ENCODE measurements at regions not wholly inside any gene's neighbourhood (a gene's known extent, or its start where the extent isn't known, plus 50 kb on each side); places are given as distances from the start of the nearest gene placed in this dataset.

DNA sequence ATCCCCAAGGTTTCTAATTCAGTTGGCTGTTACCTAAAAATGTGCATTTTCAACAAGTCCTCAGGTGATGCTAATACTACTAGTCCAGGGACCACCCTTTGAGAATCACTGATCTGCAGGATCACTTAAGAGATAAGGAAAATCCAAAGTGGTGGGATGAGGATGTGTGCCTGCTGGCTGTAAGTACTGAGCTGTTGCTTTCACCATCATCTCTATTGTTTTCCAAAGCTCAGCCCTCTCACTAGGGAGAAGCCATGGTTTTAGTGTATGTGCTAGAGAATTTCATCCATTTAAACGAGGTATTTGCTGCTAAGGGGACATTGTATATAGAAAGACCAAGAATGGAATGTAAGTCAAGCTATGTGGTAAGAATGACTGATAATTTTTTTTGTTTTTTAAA lies 202.3 kb downstream of the KIF21A start:
- Histone ChIP-seq H3K27ac (peak overlapping the region in 1 of 4 donors; percentile 46), H3K4me1 (peaks cover 0 to 10% (median 6%) of the 10 kb centered on the region in 3 donors), H3K36me3 (no peaks in the 10 kb centered on the region), H3K9me3 (no peaks in the 10 kb centered on the region), H3K27me3 (peaks cover 0 to 6% (median 0%) of the 10 kb centered on the region in 4 donors), H3K4me3 (no peak overlapping the region)
- WGBS, 2 donors = 19 to 21% methylated on average over 1 of the region's 1 CpG
- DNase-seq (no peak), FAIRE-seq (no peak), ATAC-seq (no peak)
- TF ChIP-seq, protein P1, sequence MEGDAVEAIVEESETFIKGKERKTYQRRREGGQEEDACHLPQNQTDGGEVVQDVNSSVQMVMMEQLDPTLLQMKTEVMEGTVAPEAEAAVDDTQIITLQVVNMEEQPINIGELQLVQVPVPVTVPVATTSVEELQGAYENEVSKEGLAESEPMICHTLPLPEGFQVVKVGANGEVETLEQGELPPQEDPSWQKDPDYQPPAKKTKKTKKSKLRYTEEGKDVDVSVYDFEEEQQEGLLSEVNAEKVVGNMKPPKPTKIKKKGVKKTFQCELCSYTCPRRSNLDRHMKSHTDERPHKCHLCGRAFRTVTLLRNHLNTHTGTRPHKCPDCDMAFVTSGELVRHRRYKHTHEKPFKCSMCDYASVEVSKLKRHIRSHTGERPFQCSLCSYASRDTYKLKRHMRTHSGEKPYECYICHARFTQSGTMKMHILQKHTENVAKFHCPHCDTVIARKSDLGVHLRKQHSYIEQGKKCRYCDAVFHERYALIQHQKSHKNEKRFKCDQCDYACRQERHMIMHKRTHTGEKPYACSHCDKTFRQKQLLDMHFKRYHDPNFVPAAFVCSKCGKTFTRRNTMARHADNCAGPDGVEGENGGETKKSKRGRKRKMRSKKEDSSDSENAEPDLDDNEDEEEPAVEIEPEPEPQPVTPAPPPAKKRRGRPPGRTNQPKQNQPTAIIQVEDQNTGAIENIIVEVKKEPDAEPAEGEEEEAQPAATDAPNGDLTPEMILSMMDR (IDR thresholded peaks at IDR 0.05) = no peak
- intact Hi-C loops (cut with DNase I) = no loop called here

DNA sequence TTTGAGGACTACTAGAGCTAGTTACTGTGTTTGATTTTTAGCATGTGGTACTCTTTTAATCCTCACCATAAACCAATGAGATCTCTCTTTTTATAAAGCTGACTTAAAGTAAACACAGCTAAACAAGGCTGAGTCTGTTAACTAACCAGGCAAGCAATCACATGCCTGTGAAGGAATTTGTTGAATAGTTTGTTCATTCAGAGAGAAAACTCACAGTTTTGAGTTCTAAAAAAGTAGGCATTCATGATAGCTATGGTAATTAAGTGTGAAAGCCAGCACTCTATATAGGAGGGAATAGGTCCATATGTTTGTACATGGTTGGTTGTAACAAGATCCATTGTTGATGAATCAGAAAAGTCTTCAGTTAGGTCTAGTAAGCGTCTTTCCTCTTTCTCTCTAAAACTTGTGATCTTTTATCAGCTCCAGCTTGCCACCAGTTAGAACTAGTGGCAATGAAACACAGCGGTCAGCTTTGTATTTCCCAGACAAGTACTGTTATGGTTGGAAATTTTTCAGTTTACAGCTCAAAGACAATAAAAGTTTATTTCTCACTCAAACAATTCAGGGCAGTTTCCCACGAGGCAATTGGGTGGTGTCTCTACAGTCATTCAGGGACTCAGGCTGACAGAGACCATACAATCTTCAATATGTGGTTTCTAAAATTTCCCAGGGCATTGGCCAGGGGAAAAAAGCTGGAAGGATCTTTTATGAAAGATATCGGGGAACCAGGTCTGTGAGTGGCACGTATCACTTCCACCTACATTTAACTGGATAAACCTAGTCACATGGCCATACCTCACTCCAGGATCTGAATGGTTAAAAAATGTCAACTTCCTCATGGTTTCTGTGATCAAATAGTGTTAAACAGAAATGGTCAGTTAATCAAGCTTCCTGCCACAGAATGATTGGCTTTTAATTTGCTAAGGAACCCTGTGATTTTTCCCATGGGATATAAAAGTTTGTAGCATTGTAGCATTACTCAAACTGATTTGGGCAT lies 203.1 kb downstream of the KIF21A start:
- H3K4me1 ChIP-seq = peaks cover 0 to 10% (median 6%) of the 10 kb centered on the region in 3 donors
- H3K27ac ChIP-seq = peak overlapping the region in 3 of 4 donors; percentile 35 to 46 (median 44)
- 30 to 36% methylated on average over 5 of the region's 5 CpGs for WGBS, 2 donors
- peak in 3 of 4 donors; percentile 58 to 75 (median 59) for ATAC-seq
- H3K9me3 ChIP-seq = no peaks in the 10 kb centered on the region
- H3K27me3 ChIP-seq = peaks cover 0 to 6% (median 0%) of the 10 kb centered on the region in 4 donors
- no peak for DNase-seq
- TF ChIP-seq, protein P1 (IDR thresholded peaks at IDR 0.05) = no peak
- H3K36me3 ChIP-seq = no peaks in the 10 kb centered on the region
- no peak for FAIRE-seq
- intact Hi-C loops (cut with DNase I) = no loop called here
- H3K4me3 ChIP-seq = no peak overlapping the region

DNA sequence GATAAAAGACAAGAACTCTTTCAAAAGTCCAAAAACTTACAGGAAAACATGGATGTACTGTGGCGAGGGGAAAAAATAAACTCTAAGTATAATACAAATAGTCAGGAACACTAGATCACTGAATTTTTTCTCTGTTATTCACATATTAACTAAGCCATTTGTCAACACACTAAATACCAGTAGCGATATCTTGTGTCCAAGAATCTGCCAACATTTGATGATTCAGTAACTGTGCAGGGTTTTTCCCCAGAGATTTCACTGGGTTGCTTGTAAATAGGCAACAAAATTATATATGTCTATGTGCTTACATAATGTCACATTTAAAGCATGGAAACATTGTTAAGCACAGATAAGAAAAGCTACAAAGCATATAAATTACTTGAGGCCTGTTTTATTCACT lies 205.9 kb downstream of the KIF21A start:
- FAIRE-seq (no peak), DNase-seq (no peak), ATAC-seq (peak; percentile 67 to 94 (median 85))
- intact Hi-C loops (cut with DNase I) = no loop called here
- 10 to 16% methylated on average over 2 of the region's 2 CpGs for WGBS, 2 donors
- Histone ChIP-seq H3K4me3 (no peak overlapping the region), H3K27me3 (no peaks in the 10 kb centered on the region), H3K27ac (peak overlapping the region in 2 of 4 donors; percentile 37 to 57), H3K36me3 (no peaks in the 10 kb centered on the region), H3K4me1 (peaks cover 0 to 10% (median 6%) of the 10 kb centered on the region in 3 donors), H3K9me3 (no peaks in the 10 kb centered on the region)
- TF ChIP-seq, protein P1 (IDR thresholded peaks at IDR 0.05) = no peak

DNA sequence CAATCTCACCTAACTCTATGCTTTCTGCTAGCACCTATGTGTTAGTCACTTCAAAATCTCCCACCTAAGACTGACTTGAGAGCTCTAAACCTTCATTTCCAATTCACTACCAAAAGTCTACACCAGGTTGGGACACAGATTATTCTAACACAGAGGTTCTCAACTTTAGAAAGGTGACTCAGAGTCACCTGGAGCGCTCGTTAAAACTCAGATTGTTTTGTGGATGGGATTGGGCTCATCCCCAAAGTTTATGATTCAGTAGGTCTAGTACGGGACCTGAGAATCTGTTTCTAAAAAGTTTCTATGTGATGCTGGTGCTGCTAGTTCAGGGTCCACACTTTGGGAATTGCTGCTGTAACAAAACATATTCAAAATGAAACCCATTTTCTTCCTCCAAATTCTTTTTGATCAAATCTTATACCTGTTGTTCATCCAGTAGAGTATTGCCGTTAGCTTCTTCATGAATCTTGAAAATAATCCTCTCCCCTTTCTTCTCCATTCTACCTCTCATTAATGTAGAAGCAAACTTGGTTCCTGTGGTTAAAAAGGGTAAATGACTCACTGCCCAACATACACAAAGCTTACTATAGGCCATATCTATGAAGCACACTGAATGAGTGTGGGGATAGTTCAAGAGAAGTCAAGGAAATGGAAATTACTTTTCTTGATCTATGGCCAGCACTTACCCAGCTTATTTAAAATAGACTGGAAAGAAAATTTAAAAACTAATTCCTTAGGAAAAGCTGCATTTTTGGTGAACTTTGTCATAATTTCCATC lies 206.7 kb downstream of the KIF21A start:
- DNase-seq (no peak), ATAC-seq (peak in 1 of 4 donors; percentile 28), FAIRE-seq (no peak)
- peaks cover 0 to 10% (median 6%) of the 10 kb centered on the region in 3 donors for H3K4me1 ChIP-seq
- H3K4me3 ChIP-seq = no peak overlapping the region
- peak overlapping the region in 3 of 4 donors; percentile 1 to 57 (median 37) for H3K27ac ChIP-seq
- intact Hi-C loops (cut with DNase I) = no loop called here
- no peaks in the 10 kb centered on the region for H3K36me3 ChIP-seq
- TF ChIP-seq, protein P1 (IDR thresholded peaks at IDR 0.05) = no peak
- no peaks in the 10 kb centered on the region for H3K9me3 ChIP-seq
- no peaks in the 10 kb centered on the region for H3K27me3 ChIP-seq
- 88 to 96% methylated on average over 4 of the region's 4 CpGs for WGBS, 2 donors
